Heart right ventricle (tissue), 16 donors: ENCODE measurements at regions not wholly inside any gene's neighbourhood (a gene's known extent, or its start where the extent isn't known, plus 50 kb on each side); places are given as distances from the start of the nearest gene placed in this dataset.
A peak's percentile ranks its signal among the peaks of the same experiment; 100 is the strongest.

Experiments
- ATAC-seq, 8 donors: fragments of 200-7000 bp; cut with Tn5 transposase; one replicate each; pipeline ENCODE4 v1.9.1; 2020; ENCODE audit warnings: mild to moderate bottlenecking in 8 of 8, moderate library complexity in 8 of 8, moderate number of reproducible peaks in 1 of 8
- DNase-seq, 2 donors: peaks; one replicate each; pipeline ENCODE4 v3.0.0-alpha.2; 2020
- H3K27ac ChIP-seq, 10 donors: fragments of 200-600 bp; sonication (generic) in 2 of 10; one replicate each; pipeline versions ENCODE4 v1.5.0 to v1.8.0; 2020 to 2022; ENCODE audit warnings: mild to moderate bottlenecking in 3 of 10
- H3K27me3 ChIP-seq, 7 donors: fragments of 200-600 bp; one replicate each; pipeline ENCODE4 v1.8.0; 2021 to 2022; ENCODE audit warnings: mild to moderate bottlenecking in 2 of 7
- H3K36me3 ChIP-seq, 9 donors: fragments of 200-600 bp; sonication (generic) in 1 of 9; one replicate each; pipeline versions ENCODE4 v1.5.0 to v1.8.0; 2020 to 2022; ENCODE audit warnings: mild to moderate bottlenecking in 2 of 9
- H3K4me1 ChIP-seq, 9 donors: fragments of 200-600 bp; sonication (generic) in 1 of 9; one replicate each; pipeline versions ENCODE4 v1.5.0 to v1.8.0; 2020 to 2022; ENCODE audit warnings: mild to moderate bottlenecking in 4 of 9
- H3K4me3 ChIP-seq, 10 donors: fragments of 200-600 bp; sonication (generic) in 2 of 10; one replicate each; pipeline versions ENCODE4 v1.5.0 to v1.8.0; 2020 to 2022; ENCODE audit warnings: mild to moderate bottlenecking in 7 of 10, moderate library complexity in 2 of 10
- H3K9me3 ChIP-seq, 11 donors: fragments of 200-600 bp in 10 of 11; sonication (generic) in 2 of 11; one replicate each; pipeline versions ENCODE4 v1.5.0 to v1.8.0; 2013 to 2022; ENCODE audit warnings: mild to moderate bottlenecking in 2 of 11, control low read depth in 1 of 11, moderate library complexity in 1 of 11
- WGBS, 2 donors: extraction: QIAGEN DNeasy Blood & Tissue Kit; methylation state at CpG; one replicate each; pipeline ENCODE4 v1.1.7; 2013; ENCODE audit warnings: inconsistent platforms in 1 of 2; 5-methylcytosine and 5-hydroxymethylcytosine counted together
- intact Hi-C, 10 donors: fragments of 100-400 bp; cut with DNase I; formaldehyde crosslinking; loops; one replicate each; pipeline versions ENCODE4 v1.11.1 to v1.14.2; 2022
- TF ChIP-seq, protein P1 (sequence below), 9 donors: fragments of 200-600 bp; sonication (generic) in 2 of 9; IDR thresholded peaks; one replicate each; pipeline versions ENCODE4 v1.5.0 to v1.8.0; 2021 to 2022; ENCODE audit warnings: antibody characterized with exemption in 9 of 9, mild to moderate bottlenecking in 5 of 9, moderate library complexity in 1 of 9
- donor health status: Arrhythmogenic right ventricular cardiomyopathy.
- donor health status: ischemic (EF 13 %, LVEDD 7.1; RV severe dilation, severe dysfunction).
- donor health status: healthy with polysubstance abuse.
- donor health status: DM: no; HTN: yes; CAD: no.
- donor health status: DM: no; HTN: no; CAD: no.
- donor health status: ischemic (EF 25% LVEDD 6.9; RV normal size, moderate dysfunction).
- donor health status: ischemic (EF 25% LVEDD 5.7; RV mildly dilated, moderate dysfunction).
- donor health status: healthy.
- donor health status: DM: yes; HTN: yes; CAD: no.
- donor health status: Ischemic cardiomyopathy.
- donor health status: ischemic (EF 35%, LVEDD 5.7; RV mildly dilated, moderate dysfunction).
- donor health status: nonischemic (EF 11% LVEDD 7.7; RV severe dilation, severe dysfunction).
- donor health status: DM: yes; HTN: yes; CAD: no.
- donor health status: PGD.
- donor health status: ischemic (EF 29% LVEDD 5.4; RV normal size, mild dysfunction).
- donor health status: nonischemic (EF 23%, LVEDD 6.1; RV moderate dilation, normal function).

DNA sequence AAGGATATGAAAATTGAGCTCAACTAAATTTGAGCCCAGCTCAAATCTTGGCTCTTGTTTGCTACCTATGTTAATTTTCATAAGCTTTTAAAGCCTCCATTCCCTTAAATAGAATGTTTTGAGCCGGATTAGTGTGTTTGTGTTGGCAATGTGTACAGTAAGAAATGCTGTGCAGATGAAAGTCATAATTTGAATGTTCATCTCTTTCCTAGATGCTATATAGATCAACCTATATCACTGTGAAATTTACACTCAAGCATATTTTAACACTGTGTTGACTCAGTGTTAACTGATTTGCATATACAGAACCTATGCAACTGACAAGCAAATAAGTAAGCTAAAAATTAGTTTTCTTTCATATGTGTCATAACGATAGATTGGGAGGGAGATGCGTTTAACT lies 272.5 kb downstream of the TFEC start:
- DNase-seq (no peak), ATAC-seq (no peak)
- TF ChIP-seq, protein P1, sequence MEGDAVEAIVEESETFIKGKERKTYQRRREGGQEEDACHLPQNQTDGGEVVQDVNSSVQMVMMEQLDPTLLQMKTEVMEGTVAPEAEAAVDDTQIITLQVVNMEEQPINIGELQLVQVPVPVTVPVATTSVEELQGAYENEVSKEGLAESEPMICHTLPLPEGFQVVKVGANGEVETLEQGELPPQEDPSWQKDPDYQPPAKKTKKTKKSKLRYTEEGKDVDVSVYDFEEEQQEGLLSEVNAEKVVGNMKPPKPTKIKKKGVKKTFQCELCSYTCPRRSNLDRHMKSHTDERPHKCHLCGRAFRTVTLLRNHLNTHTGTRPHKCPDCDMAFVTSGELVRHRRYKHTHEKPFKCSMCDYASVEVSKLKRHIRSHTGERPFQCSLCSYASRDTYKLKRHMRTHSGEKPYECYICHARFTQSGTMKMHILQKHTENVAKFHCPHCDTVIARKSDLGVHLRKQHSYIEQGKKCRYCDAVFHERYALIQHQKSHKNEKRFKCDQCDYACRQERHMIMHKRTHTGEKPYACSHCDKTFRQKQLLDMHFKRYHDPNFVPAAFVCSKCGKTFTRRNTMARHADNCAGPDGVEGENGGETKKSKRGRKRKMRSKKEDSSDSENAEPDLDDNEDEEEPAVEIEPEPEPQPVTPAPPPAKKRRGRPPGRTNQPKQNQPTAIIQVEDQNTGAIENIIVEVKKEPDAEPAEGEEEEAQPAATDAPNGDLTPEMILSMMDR (IDR thresholded peaks at IDR 0.05): no peak
- Histone ChIP-seq H3K27ac (no peak overlapping the region), H3K36me3 (no peaks in the 10 kb centered on the region), H3K27me3 (no peaks in the 10 kb centered on the region), H3K4me1 (no peaks in the 10 kb centered on the region), H3K9me3 (peaks cover 0 to 3% (median 0%) of the 10 kb centered on the region in 11 donors), H3K4me3 (no peak overlapping the region)
- intact Hi-C loops: no loop called here
- 73 to 83% methylated on average over 3 of the region's 3 CpGs for WGBS, 2 donors

DNA sequence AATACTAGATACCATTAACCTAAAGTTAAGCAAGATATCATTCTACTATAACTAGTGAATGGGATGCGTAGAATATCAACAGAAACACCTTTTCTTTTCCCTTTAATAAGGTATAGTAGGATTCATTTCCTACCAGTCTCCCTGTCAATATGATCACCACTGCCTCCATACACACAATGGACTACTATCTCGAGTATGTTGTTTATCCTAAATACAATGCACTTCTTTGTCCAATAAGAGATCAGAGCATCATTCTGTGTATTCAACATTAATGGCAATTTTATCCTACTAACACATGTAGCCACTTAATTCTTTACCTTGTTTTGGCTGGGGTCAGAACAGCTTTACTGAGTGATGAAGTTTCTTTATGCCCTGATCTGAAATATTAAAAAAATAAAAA lies 276.3 kb downstream of the TFEC start:
- WGBS, 2 donors: 69 to 75% methylated on average over 2 of the region's 2 CpGs

DNA sequence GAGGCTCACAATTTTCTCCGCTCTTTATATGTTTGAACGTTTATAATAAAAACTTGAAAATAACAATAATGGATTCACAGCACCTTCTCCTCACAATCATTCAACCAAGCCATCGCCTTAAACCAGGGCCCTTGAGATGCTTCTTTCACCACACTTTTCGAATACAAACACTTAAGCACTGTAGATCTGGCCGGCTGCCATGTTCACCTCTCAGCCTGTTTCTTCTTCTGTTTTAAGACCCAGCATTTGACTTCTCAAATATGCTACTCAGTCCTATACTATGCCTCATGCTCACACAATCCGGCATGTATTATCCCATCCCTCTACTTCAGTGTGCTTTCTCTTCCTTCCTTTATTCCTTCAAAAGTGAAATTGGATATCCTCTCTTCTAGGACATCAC lies 280.6 kb downstream of the TFEC start:
- Histone ChIP-seq H3K9me3 (no peaks in the 10 kb centered on the region), H3K36me3 (no peaks in the 10 kb centered on the region), H3K27me3 (no peaks in the 10 kb centered on the region), H3K4me3 (no peak overlapping the region), H3K4me1 (no peaks in the 10 kb centered on the region), H3K27ac (no peak overlapping the region)
- 68 to 72% methylated on average over 6 of the region's 6 CpGs for WGBS, 2 donors
- ATAC-seq (no peak), DNase-seq (no peak)
- TF ChIP-seq, protein P1 (IDR thresholded peaks at IDR 0.05): no peak
- intact Hi-C loops: no loop called here

More for the DNA sequence above, 276.3 kb downstream of the TFEC start:
- Histone ChIP-seq H3K27me3 (no peaks in the 10 kb centered on the region), H3K27ac (no peak overlapping the region), H3K9me3 (peaks cover 0 to 3% (median 0%) of the 10 kb centered on the region in 11 donors), H3K4me1 (no peaks in the 10 kb centered on the region), H3K4me3 (no peak overlapping the region), H3K36me3 (no peaks in the 10 kb centered on the region)
- ATAC-seq (no peak), DNase-seq (no peak)
- TF ChIP-seq, protein P1 (IDR thresholded peaks at IDR 0.05): no peak
- intact Hi-C loops: no loop called here

DNA sequence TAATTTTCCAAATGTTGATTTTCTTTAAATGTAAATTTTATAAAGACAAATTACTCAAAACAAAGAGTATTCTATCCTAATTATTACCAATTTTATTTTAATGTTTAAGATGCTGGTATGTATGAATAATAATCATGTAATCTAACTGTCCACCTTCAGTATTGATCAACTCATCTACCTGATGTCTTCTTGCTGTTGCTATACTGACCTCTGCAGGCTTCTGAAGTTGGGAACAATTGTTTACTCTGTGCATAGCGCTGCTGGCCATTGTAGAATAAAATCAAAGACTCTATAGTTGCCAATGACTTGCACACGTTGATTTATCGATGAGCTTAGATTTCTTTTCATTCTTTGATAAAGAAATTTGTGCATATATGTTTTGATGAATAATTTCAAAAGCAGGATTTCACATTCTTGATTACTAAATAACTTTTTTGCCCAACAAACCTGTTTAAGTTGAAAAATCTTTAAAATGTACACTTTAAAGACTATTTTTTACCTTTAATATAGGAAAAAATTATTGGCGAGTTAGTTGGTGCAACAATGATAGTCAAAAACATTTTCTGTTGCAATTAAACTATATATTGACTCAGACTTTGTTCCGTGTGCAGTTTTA lies 282.3 kb downstream of the TFEC start:
- no peaks in the 10 kb centered on the region for H3K4me1 ChIP-seq
- no peak for DNase-seq
- no peaks in the 10 kb centered on the region for H3K27me3 ChIP-seq
- TF ChIP-seq, protein P1 (IDR thresholded peaks at IDR 0.05): peak in 2 of 9 donors; percentile 7 to 24
- H3K36me3 ChIP-seq: no peaks in the 10 kb centered on the region
- no peak for ATAC-seq
- WGBS, 2 donors: 58% methylated on average over 5 of the region's 5 CpGs
- intact Hi-C loops: no loop called here
- H3K9me3 ChIP-seq: no peaks in the 10 kb centered on the region
- no peak overlapping the region for H3K27ac ChIP-seq
- no peak overlapping the region for H3K4me3 ChIP-seq
